ENCODE measurements at regions not wholly inside any gene's neighbourhood (a gene's known extent, or its start where the extent isn't known, plus 50 kb on each side); places are given as distances from the start of the nearest gene placed in this dataset.

DNA sequence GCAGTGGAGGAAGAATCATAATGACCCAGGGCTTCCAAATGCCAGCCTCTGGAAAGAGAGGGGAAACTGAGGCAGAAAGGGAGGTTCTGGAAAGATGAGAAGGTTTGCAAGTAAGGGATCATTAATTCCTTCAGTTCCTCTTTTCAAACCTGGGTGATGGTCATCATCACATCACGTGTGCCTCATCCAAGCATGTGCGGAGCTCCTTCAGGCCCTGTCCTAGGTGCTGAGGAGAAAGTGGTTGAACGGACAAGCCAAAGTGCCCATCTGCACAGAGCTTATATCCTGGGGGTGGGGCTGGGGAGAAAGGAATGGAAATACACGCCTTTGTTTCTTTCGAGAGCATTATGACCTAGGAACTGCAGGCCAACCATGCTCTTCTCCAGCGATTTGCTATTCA lies 60.2 kb upstream of the AFF3 start:
- no peak for TF ChIP-seq POLR2AphosphoS5 (IDR thresholded peaks at IDR 0.05)
- TF ChIP-seq, protein P1, sequence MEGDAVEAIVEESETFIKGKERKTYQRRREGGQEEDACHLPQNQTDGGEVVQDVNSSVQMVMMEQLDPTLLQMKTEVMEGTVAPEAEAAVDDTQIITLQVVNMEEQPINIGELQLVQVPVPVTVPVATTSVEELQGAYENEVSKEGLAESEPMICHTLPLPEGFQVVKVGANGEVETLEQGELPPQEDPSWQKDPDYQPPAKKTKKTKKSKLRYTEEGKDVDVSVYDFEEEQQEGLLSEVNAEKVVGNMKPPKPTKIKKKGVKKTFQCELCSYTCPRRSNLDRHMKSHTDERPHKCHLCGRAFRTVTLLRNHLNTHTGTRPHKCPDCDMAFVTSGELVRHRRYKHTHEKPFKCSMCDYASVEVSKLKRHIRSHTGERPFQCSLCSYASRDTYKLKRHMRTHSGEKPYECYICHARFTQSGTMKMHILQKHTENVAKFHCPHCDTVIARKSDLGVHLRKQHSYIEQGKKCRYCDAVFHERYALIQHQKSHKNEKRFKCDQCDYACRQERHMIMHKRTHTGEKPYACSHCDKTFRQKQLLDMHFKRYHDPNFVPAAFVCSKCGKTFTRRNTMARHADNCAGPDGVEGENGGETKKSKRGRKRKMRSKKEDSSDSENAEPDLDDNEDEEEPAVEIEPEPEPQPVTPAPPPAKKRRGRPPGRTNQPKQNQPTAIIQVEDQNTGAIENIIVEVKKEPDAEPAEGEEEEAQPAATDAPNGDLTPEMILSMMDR (IDR thresholded peaks at IDR 0.05) = no peak

Data from breast epithelium (tissue), 3 donors.